Lung (tissue), 11 donors: ENCODE measurements at regions not wholly inside any gene's neighbourhood (a gene's known extent, or its start where the extent isn't known, plus 50 kb on each side); places are given as distances from the start of the nearest gene placed in this dataset.

Experiments used
- ATAC-seq: fragments of 200-7000 bp; cut with Tn5 transposase; one replicate; pipeline ENCODE4 v1.9.1; 2020; ENCODE audit warnings: moderate number of reproducible peaks; ENCODE audit not compliant: insufficient read depth, low FRiP score
- DNase-seq, 3 donors: peaks; one replicate each; pipeline ENCODE4 v3.0.0-alpha.2; 2013 to 2017
- H3K27ac ChIP-seq, 2 donors: one replicate each; pipeline ENCODE4 v1.5.1; 2013; ENCODE audit warnings: mild to moderate bottlenecking in 2 of 2, moderate library complexity in 2 of 2, control low read depth in 1 of 2, inconsistent platforms in 1 of 2, low read depth in 1 of 2, low read length in 1 of 2
- H3K27me3 ChIP-seq, 3 donors: one replicate each; pipeline ENCODE4 v1.5.1; 2013; ENCODE audit warnings: low read length in 2 of 3; ENCODE audit not compliant: control insufficient read depth in 3 of 3, insufficient read depth in 3 of 3
- H3K36me3 ChIP-seq, 4 donors: one replicate each; pipeline ENCODE4 v1.5.1; 2013; ENCODE audit warnings: low read length in 4 of 4, mild to moderate bottlenecking in 1 of 4, moderate library complexity in 1 of 4; ENCODE audit not compliant: control insufficient read depth in 4 of 4, insufficient read depth in 4 of 4
- H3K4me1 ChIP-seq, 5 donors: one replicate each; pipeline ENCODE4 v1.5.1; 2013; ENCODE audit warnings: low read length in 5 of 5, mild to moderate bottlenecking in 2 of 5, moderate library complexity in 1 of 5; ENCODE audit not compliant: control insufficient read depth in 5 of 5, insufficient read depth in 5 of 5
- H3K4me3 ChIP-seq: one replicate; pipeline ENCODE4 v1.5.1; 2013; ENCODE audit warnings: mild to moderate bottlenecking, control low read depth, moderate library complexity
- H3K9ac ChIP-seq, 2 donors: one replicate each; pipeline ENCODE4 v1.5.1; 2013; ENCODE audit warnings: low read length in 2 of 2, control low read depth in 1 of 2; ENCODE audit not compliant: insufficient read depth in 1 of 2
- H3K9me3 ChIP-seq, 4 donors: one replicate each; pipeline ENCODE4 v1.5.1; 2013; ENCODE audit warnings: low read length in 3 of 4, mild to moderate bottlenecking in 1 of 4, moderate library complexity in 1 of 4; ENCODE audit not compliant: control insufficient read depth in 4 of 4, insufficient read depth in 3 of 4
- WGBS, 2 donors: extraction: QIAGEN DNeasy Blood & Tissue Kit; methylation state at CpG; one replicate each; pipeline ENCODE4 v1.1.7; 2013; 5-methylcytosine and 5-hydroxymethylcytosine counted together
- TF ChIP-seq, protein P1 (sequence below): IDR thresholded peaks from 2 replicates; pipeline ENCODE4 v1.5.1; 2012; ENCODE audit warnings: mild to moderate bottlenecking; ENCODE audit errors: control extremely low read depth, extremely low read depth
- donor health status: control.
- donor health status: control.
- donor health status: Bipolar disorder and iron deficiency.
- donor health status: healthy.
- donor health status: DM: yes; HTN: yes; CAD: no.

DNA sequence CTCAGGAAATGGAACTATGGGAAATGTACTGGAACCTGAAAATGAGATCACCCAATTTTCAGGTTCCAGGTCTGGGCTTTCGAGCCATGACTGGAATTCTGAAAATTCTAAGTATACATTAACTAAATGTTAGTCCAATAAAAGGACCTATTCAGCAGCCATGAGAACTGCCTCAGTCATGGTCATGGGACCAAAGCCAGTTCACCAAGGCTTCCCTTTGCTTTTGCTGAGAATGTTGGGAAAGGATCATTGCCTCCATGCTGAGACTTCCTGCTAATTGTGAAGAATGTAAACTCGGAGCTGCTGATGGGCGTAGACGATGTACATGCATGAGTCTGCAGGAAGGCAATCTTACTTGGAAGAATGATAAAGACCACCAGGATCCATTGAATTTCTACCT is 624.4 kb upstream of the SOX11 start:
- H3K9ac ChIP-seq: no peak overlapping the region
- peaks cover 0 to 2% (median 0%) of the 10 kb centered on the region in 3 donors for H3K27me3 ChIP-seq
- no peak overlapping the region for H3K27ac ChIP-seq
- ATAC-seq (no peak), DNase-seq (no peak)
- H3K4me1 ChIP-seq: peaks cover 0 to 2% (median 0%) of the 10 kb centered on the region in 5 donors
- no peaks in the 10 kb centered on the region for H3K36me3 ChIP-seq
- TF ChIP-seq, protein P1, sequence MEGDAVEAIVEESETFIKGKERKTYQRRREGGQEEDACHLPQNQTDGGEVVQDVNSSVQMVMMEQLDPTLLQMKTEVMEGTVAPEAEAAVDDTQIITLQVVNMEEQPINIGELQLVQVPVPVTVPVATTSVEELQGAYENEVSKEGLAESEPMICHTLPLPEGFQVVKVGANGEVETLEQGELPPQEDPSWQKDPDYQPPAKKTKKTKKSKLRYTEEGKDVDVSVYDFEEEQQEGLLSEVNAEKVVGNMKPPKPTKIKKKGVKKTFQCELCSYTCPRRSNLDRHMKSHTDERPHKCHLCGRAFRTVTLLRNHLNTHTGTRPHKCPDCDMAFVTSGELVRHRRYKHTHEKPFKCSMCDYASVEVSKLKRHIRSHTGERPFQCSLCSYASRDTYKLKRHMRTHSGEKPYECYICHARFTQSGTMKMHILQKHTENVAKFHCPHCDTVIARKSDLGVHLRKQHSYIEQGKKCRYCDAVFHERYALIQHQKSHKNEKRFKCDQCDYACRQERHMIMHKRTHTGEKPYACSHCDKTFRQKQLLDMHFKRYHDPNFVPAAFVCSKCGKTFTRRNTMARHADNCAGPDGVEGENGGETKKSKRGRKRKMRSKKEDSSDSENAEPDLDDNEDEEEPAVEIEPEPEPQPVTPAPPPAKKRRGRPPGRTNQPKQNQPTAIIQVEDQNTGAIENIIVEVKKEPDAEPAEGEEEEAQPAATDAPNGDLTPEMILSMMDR: no peak
- H3K4me3 ChIP-seq: no peak overlapping the region
- H3K9me3 ChIP-seq: no peaks in the 10 kb centered on the region
- 80 to 83% methylated on average over 4 of the region's 4 CpGs for WGBS, 2 donors

DNA sequence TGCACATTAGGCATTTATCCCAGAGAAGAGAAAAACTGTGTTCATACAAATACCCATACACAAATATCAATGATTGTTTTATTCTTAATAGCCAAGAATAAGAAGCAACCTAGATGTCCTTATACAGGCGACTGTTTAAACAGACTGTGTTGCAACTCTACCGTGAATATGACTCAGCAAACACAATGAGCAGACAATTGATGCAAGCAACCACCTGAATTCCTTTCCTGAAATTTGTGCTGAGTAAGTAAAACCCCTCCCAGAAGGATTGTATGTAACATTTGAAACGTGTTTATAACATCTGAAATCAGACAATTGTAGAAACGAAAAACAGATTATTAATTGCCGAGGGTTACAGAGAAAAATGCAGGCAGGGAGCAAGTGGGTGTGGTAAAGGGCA is 621.9 kb upstream of the SOX11 start:
- no peak overlapping the region for H3K27ac ChIP-seq
- H3K9me3 ChIP-seq: no peaks in the 10 kb centered on the region
- no peak overlapping the region for H3K4me3 ChIP-seq
- ATAC-seq (no peak), DNase-seq (peak in 2 of 3 donors; percentile 4 to 13)
- WGBS, 2 donors: 53 to 59% methylated on average over 5 of the region's 5 CpGs
- H3K9ac ChIP-seq: no peak overlapping the region
- H3K4me1 ChIP-seq: peaks cover 0 to 7% (median 0%) of the 10 kb centered on the region in 5 donors
- H3K27me3 ChIP-seq: peaks cover 0 to 2% (median 0%) of the 10 kb centered on the region in 3 donors
- no peaks in the 10 kb centered on the region for H3K36me3 ChIP-seq
- TF ChIP-seq, protein P1: no peak

DNA sequence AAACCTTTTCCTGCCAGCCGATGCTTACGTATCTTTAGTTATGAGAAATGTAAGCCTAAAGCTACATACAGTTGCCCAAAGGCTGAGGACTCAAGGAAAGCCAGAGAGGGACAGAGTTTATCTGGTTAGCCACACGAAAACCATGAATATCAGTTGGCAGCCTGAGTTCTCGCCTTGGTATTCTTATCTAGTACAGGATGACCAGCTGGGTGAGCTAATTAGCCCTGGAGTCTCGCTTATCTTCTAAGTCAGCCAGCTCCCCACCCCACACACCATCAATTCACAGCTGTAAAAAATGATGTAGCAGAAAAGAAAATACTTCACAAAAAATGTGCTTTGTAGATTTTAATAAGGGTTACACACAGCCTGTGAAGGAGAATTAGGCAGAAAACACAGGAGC is 617.5 kb upstream of the SOX11 start:
- 56 to 63% methylated on average over 5 of the region's 5 CpGs for WGBS, 2 donors
- Histone ChIP-seq H3K9me3 (no peaks in the 10 kb centered on the region), H3K4me1 (peaks cover 0 to 7% (median 0%) of the 10 kb centered on the region in 5 donors), H3K27me3 (peaks cover 0 to 2% (median 0%) of the 10 kb centered on the region in 3 donors), H3K36me3 (no peaks in the 10 kb centered on the region), H3K27ac (no peak overlapping the region), H3K9ac (no peak overlapping the region), H3K4me3 (no peak overlapping the region)
- DNase-seq (peak in 1 of 3 donors; percentile 6), ATAC-seq (no peak)
- TF ChIP-seq, protein P1: no peak

DNA sequence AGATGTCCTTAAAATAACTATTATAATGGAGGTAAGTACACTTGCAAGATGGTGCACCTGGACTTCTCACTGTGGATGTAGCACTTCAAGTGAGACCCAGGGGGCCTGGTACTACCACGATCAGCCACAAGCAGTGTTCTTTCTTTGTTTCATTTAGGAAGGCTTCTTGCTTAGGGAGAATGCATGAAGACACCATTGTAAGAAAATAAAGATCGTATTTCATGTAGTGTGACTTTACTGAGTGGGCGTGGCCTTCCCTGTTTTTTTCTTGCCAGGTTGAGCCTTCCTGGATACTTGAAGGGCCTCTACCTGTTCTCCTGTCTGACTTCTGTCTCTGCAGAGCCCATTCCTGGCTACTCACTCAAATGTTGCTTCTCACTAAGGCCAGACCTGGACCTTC is 615.6 kb upstream of the SOX11 start:
- Histone ChIP-seq H3K9me3 (no peaks in the 10 kb centered on the region), H3K4me3 (no peak overlapping the region), H3K4me1 (peaks cover 0 to 7% (median 0%) of the 10 kb centered on the region in 5 donors), H3K27me3 (peaks cover 0 to 2% (median 0%) of the 10 kb centered on the region in 3 donors), H3K36me3 (no peaks in the 10 kb centered on the region), H3K9ac (no peak overlapping the region), H3K27ac (no peak overlapping the region)
- TF ChIP-seq, protein P1: no peak
- 73 to 79% methylated on average over 3 of the region's 3 CpGs for WGBS, 2 donors
- ATAC-seq: no peak
- no peak for DNase-seq
